ENCODE measurements at regions not wholly inside any gene's neighbourhood (a gene's known extent, or its start where the extent isn't known, plus 50 kb on each side); places are given as distances from the start of the nearest gene placed in this dataset.

GRCh38 chr20:48302844-48303542, 517.7 kb upstream of the SULF2 start:
- Histone ChIP-seq H3K4me1 (peaks cover 0 to 4% of the 10 kb centered on the region in 2 donors), H3K4me3 (no peak overlapping the region), H3K27ac (no peak overlapping the region), H3K36me3 (no peaks in the 10 kb centered on the region), H3K9me3 (no peaks in the 10 kb centered on the region), H3K27me3 (no peaks in the 10 kb centered on the region)
- intact Hi-C loops (cut with DNase I) = no loop called here
- TF ChIP-seq, protein P1, sequence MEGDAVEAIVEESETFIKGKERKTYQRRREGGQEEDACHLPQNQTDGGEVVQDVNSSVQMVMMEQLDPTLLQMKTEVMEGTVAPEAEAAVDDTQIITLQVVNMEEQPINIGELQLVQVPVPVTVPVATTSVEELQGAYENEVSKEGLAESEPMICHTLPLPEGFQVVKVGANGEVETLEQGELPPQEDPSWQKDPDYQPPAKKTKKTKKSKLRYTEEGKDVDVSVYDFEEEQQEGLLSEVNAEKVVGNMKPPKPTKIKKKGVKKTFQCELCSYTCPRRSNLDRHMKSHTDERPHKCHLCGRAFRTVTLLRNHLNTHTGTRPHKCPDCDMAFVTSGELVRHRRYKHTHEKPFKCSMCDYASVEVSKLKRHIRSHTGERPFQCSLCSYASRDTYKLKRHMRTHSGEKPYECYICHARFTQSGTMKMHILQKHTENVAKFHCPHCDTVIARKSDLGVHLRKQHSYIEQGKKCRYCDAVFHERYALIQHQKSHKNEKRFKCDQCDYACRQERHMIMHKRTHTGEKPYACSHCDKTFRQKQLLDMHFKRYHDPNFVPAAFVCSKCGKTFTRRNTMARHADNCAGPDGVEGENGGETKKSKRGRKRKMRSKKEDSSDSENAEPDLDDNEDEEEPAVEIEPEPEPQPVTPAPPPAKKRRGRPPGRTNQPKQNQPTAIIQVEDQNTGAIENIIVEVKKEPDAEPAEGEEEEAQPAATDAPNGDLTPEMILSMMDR (IDR thresholded peaks at IDR 0.05) = no peak
- DNase-seq (ENCODE audit: low spot score in 2 of 2) = no peak

DNA sequence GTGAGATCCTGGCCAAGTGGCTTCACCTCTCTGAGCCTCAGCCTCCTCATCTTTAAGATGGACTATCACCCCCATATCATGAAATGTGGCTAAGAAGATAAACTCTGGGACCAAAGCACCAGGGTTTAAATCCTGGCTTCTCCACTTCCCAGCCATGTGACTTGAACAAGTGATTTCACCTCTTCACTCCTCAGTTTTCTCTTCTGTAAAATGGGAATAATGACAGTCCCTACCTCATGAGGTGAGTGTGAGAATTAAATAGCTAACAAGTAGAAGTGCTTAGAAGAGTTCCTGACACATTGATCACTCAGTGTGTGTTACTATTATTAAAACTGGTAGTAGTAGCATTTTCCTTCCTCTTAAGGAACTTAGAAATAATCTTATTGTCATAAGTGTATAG, 516.9 kb upstream of the SULF2 start:
- TF ChIP-seq, protein P1 (IDR thresholded peaks at IDR 0.05) = no peak
- Histone ChIP-seq H3K4me3 (no peak overlapping the region), H3K9me3 (no peaks in the 10 kb centered on the region), H3K4me1 (peaks cover 0 to 4% of the 10 kb centered on the region in 2 donors), H3K27ac (no peak overlapping the region), H3K36me3 (no peaks in the 10 kb centered on the region), H3K27me3 (no peaks in the 10 kb centered on the region)
- no peak for DNase-seq (ENCODE audit: low spot score in 2 of 2)
- intact Hi-C loops (cut with DNase I) = no loop called here

GRCh38 chr20:48301189-48301588, 515.9 kb upstream of the SULF2 start:
- intact Hi-C loops (cut with DNase I) = no loop called here
- H3K27me3 ChIP-seq = no peaks in the 10 kb centered on the region
- no peaks in the 10 kb centered on the region for H3K36me3 ChIP-seq
- no peak for DNase-seq (ENCODE audit: low spot score in 2 of 2)
- peaks cover 0 to 5% of the 10 kb centered on the region in 2 donors for H3K4me1 ChIP-seq
- H3K27ac ChIP-seq = no peak overlapping the region
- H3K9me3 ChIP-seq = no peaks in the 10 kb centered on the region
- TF ChIP-seq, protein P1 (IDR thresholded peaks at IDR 0.05) = no peak
- no peak overlapping the region for H3K4me3 ChIP-seq

GRCh38 chr20:48300529-48300928, 515.2 kb upstream of the SULF2 start:
- intact Hi-C loops (cut with DNase I) = no loop called here

DNA sequence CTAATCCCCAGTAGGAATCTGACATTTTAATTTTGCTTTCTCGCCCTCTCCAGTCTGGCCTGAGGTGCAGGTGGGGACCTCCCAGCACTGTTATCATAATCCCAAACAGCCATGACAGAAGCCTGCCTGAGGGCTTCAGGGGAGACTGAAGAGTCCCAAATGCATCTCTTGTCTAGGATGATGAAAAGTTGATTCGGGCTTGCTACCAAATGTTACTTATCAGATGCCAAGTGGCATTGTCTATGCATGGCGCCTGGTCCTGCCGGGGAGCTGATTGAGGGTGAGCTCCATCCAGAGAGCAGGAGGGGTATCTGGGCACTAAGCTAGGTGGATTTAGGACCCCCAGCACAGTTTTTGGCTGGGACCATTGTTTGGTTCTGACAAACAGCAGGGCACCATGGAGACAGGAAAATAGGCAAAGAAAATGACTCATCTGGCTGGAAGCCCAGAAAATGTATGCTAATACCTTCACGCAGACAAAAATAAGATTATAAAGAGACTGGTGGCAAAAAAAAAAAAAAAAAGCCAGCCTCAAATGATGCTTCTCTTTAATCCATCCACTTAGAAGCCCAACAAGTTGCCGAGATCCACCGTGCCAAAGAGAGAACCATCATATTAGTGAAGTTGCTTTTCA, 513.7 kb upstream of the SULF2 start:
- no peak for DNase-seq (ENCODE audit: low spot score in 2 of 2)
- no peaks in the 10 kb centered on the region for H3K27me3 ChIP-seq
- H3K4me3 ChIP-seq = no peak overlapping the region
- intact Hi-C loops (cut with DNase I) = loop anchor here (5.0 to 10.0 kb wide), 4 partner anchors 323 to 626 kb away; partner anchors contain the start of gene ARFGEF2
- no peak overlapping the region for H3K27ac ChIP-seq
- H3K36me3 ChIP-seq = no peaks in the 10 kb centered on the region
- H3K9me3 ChIP-seq = no peaks in the 10 kb centered on the region
- peaks cover 4 to 22% of the 10 kb centered on the region in 2 donors for H3K4me1 ChIP-seq
- TF ChIP-seq, protein P1 (IDR thresholded peaks at IDR 0.05) = no peak

More at GRCh38 chr20:48300529-48300928, 515.2 kb upstream of the SULF2 start:
- H3K4me1 ChIP-seq = peaks cover 0 to 11% of the 10 kb centered on the region in 2 donors
- DNase-seq (ENCODE audit: low spot score in 2 of 2) = no peak
- no peak overlapping the region for H3K27ac ChIP-seq
- no peak overlapping the region for H3K4me3 ChIP-seq
- no peaks in the 10 kb centered on the region for H3K36me3 ChIP-seq
- TF ChIP-seq, protein P1 (IDR thresholded peaks at IDR 0.05) = no peak
- H3K27me3 ChIP-seq = no peaks in the 10 kb centered on the region
- no peaks in the 10 kb centered on the region for H3K9me3 ChIP-seq

Measured in ascending aorta (tissue), 2 donors.